Esophagus muscularis mucosa (tissue), 4 donors: ENCODE measurements at regions not wholly inside any gene's neighbourhood (a gene's known extent, or its start where the extent isn't known, plus 50 kb on each side); places are given as distances from the start of the nearest gene placed in this dataset.
A peak's percentile ranks its signal among the peaks of the same experiment; 100 is the strongest.
"Not testable (repeated sequence)": the region's sequence is repeated elsewhere in the genome, so short reads cannot be mapped to it uniquely, and the experiment has no call there.

ENCODE experiments used
- DNase-seq: peaks from one replicate; pipeline ENCODE4 v3.0.0-alpha.2; 2017; ENCODE audit errors: extremely low spot score
- H3K27ac ChIP-seq, 4 donors: fragments of 200-600 bp; sonication (generic); replicated peaks in 1 of 4; 1 replicate in 3 of 4; 2 replicates in 1 of 4; pipeline ENCODE4 v1.5.1; 2016 to 2019; ENCODE audit warnings: mild to moderate bottlenecking in 1 of 4
- H3K27me3 ChIP-seq, 4 donors: fragments of 200-600 bp; sonication (generic); one replicate each; pipeline versions ENCODE4 v1.5.1 to v1.6.0; 2016 to 2019
- H3K36me3 ChIP-seq, 4 donors: fragments of 200-600 bp; sonication (generic); one replicate each; pipeline ENCODE4 v1.5.1; 2016 to 2019
- H3K4me1 ChIP-seq, 4 donors: fragments of 200-600 bp; sonication (generic); one replicate each; pipeline ENCODE4 v1.5.1; 2016 to 2019
- H3K4me3 ChIP-seq, 4 donors: fragments of 200-600 bp; sonication (generic); 1 replicate in 2 of 4; 2 replicates in 2 of 4; pipeline ENCODE4 v1.5.1; 2016 to 2019; ENCODE audit warnings: mild to moderate bottlenecking in 4 of 4, moderate library complexity in 1 of 4
- H3K9me3 ChIP-seq, 4 donors: fragments of 200-600 bp; sonication (generic); 1 replicate in 3 of 4; 2 replicates in 1 of 4; pipeline ENCODE4 v1.5.1; 2016 to 2019
- CTCF ChIP-seq, 3 experiments: fragments of 200-600 bp in 2 of 3; fragments of 450-650 bp in 1 of 3; sonication (generic) in 2 of 3; IDR thresholded peaks; one replicate each; pipeline ENCODE4 v1.5.1; 2017 to 2019; ENCODE audit warnings: antibody characterized with exemption in 3 of 3, mild to moderate bottlenecking in 2 of 3, moderate library complexity in 1 of 3
- EP300 ChIP-seq: sonication (generic); formaldehyde crosslinking; IDR thresholded peaks from one replicate; pipeline ENCODE4 v1.6.1; 2017; ENCODE audit warnings: antibody characterized with exemption
- POLR2AphosphoS5 ChIP-seq, 2 donors: sonication (generic); formaldehyde crosslinking; IDR thresholded peaks; one replicate each; pipeline ENCODE4 v1.6.1; 2017; ENCODE audit warnings: antibody characterized with exemption in 2 of 2
- WGBS: methylation state at CpG from one replicate; pipeline ENCODE4 v1.1.5; 2018; 5-methylcytosine and 5-hydroxymethylcytosine counted together
- intact Hi-C: fragments of 100-400 bp; cut with DNase I; formaldehyde crosslinking; loops from one replicate; pipeline ENCODE4 v1.15.1; 2023

- not testable (repeated sequence) for H3K4me1 ChIP-seq, DNase-seq, H3K27me3 ChIP-seq, H3K9me3 ChIP-seq, H3K27ac ChIP-seq, H3K36me3 ChIP-seq
- intact Hi-C loops: loop anchor here (5.0 kb wide), 1 partner anchor 129 kb away; no protein-coding TSS in a partner anchor
- 3% methylated on average over 7 of the region's 9 CpGs for WGBS
- H3K4me3 ChIP-seq: peak overlapping the region; percentile 20 to 37 (median 30)
- TF ChIP-seq CTCF (IDR thresholded peaks at IDR 0.05) (peak; percentile 37 to 53 (median 50)), POLR2AphosphoS5 (IDR thresholded peaks at IDR 0.05) (peak in 1 of 2 donors; percentile 28)
Observed at GRCh38 chr5:62223312-62223670, 82.7 kb upstream of the KIF2A start.

DNA sequence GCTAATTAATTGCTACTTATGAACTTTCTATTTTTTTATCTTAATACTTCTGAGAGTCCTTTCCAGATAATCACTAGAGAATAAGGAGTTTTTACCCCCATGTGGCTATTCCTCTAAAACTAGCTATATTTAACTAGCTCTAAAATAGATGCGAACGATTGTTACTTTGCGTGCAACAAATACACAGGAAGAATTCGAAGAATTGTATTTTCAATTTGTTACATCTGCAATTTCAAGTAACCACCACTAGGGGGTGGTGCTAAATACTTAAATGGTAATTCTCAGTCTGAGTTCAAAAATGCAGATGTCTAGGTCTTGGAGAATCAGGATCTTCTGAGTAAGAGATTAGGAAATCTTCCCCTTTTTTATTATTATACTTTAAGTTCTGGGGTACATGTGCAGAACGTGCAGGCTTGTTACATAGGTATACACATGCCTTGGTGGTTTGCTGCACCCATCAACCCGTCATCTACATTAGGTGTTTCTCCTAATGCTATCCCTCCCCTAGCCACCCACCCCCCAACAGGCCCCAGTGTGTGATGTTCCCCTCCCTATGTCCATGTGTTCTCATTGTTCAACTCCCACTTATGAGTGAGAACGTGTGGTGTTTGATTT is 80.9 kb upstream of the KIF2A start:
- not testable (repeated sequence) for H3K9me3 ChIP-seq, H3K4me1 ChIP-seq, H3K27me3 ChIP-seq, H3K4me3 ChIP-seq, H3K27ac ChIP-seq, H3K36me3 ChIP-seq, DNase-seq
- intact Hi-C loops: loop anchor here (5.0 kb wide), 1 partner anchor 127 kb away; no protein-coding TSS in a partner anchor
- WGBS: 87% methylated on average over 7 of the region's 7 CpGs
- peak in 2 of 3 experiments; percentile 22 to 32 for TF ChIP-seq CTCF (IDR thresholded peaks at IDR 0.05)

GRCh38 chr5:62230876-62231388 is 75.1 kb upstream of the KIF2A start:
- H3K27ac ChIP-seq, H3K4me3 ChIP-seq, H3K9me3 ChIP-seq, H3K36me3 ChIP-seq, intact Hi-C loops, H3K27me3 ChIP-seq, DNase-seq, H3K4me1 ChIP-seq: not testable (repeated sequence)
- WGBS: 73% methylated on average over 3 of the region's 3 CpGs

DNA sequence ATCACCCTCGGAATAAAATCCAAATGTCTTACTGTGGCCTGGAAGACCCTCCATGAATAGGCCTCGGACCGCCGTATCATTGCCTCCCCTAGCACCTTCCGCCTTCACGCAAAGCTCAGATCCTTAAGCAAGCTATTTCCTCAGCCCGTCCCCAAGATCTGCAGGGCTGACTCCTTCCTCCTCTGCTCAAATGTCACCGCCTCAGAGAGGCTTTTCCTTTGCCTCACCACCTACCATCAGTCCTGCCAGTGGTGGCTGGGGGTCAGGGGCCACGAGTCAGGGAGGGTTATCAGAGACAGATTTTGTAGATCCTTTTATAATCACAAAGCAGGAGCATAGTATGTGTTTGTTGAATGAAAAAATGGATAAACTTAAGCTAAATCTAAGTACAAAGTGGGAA is 74.4 kb upstream of the KIF2A start:
- Histone ChIP-seq H3K4me1 (peaks cover 0 to 16% (median under 1%) of the 10 kb centered on the region in 4 donors), H3K27ac (no peak overlapping the region), H3K4me3 (no peak overlapping the region), H3K36me3 (no peaks in the 10 kb centered on the region), H3K27me3 (no peaks in the 10 kb centered on the region), H3K9me3 (no peaks in the 10 kb centered on the region)
- no peak for TF ChIP-seq EP300
- WGBS: 88% methylated on average over 9 of the region's 9 CpGs
- DNase-seq: no peak
- intact Hi-C loops: no loop called here

DNA sequence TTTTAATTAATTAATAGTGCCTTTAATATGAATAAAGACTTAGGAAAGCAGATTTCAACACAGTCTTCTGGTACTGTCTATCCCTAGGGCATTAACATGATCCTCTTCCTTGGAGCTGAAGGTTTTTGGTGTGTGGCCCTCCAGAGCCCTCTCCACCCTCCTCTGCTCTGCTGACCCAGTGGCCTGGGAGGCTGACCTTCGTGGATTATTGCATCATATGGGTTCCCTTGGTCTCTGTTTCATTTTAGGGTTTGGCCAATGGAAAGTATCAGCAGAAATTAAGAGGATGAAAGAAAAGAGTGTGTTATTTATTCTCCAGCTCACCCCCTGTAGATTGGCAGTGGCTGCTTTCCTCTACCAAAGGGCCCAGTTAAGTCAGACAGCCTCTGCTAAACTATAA is 73.8 kb upstream of the KIF2A start:
- H3K4me1 ChIP-seq: peaks cover 0 to 19% (median 3%) of the 10 kb centered on the region in 4 donors
- H3K9me3 ChIP-seq, H3K27ac ChIP-seq, DNase-seq, H3K4me3 ChIP-seq, H3K27me3 ChIP-seq, intact Hi-C loops, H3K36me3 ChIP-seq: not testable (repeated sequence)
- WGBS: 71% methylated on average over 1 of the region's 1 CpG

DNA sequence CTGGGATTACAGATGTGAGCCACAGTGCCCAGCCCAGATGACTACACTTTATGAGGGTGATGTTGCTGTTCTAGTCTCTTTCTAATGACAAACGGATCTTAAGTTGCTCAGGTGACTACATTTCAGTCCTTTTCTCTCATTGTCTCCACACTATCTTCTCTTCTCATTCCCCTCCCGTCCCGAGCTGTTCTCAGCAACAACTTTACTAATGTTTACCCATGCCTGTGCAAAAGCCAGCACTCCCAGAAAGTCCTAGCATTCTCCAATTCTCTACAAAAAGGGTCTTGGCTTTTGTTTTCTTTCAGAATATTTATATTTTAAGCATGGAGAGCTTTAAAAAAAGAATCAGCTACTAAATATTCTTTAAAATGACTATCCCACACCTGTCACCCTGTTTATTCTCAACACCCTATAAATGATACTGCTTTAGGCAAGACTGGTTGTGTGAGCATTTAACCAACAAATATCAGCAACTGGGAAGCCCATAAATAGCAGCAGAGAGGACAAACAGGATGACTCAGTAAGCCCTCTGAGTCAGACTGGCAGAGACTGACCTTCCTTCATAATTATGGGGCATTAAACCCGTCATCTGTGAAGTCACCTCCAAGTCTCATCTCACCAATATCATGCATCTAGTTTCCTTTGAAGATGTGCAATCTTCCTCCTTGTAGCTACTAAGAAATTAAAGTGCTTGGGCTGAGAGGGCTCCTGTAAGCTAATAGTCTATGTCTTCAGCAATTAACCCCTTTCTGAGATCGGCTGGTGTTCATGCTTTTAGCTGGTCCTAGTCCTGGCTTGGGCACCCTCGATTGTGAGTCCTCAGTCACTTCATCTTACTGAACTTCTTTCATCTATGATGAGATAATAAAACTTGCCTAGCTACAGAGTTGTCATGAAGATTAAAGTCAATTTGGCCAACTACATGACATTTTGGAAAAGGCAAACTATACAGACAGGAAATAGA is 72.6 kb upstream of the KIF2A start:
- H3K27me3 ChIP-seq, H3K4me3 ChIP-seq, intact Hi-C loops, H3K27ac ChIP-seq, H3K36me3 ChIP-seq, H3K9me3 ChIP-seq, DNase-seq: not testable (repeated sequence)
- peaks cover 0 to 21% (median 4%) of the 10 kb centered on the region in 4 donors for H3K4me1 ChIP-seq
- WGBS: 71% methylated on average over 6 of the region's 6 CpGs

- intact Hi-C loops, H3K4me3 ChIP-seq, H3K36me3 ChIP-seq, H3K9me3 ChIP-seq, DNase-seq, H3K27me3 ChIP-seq: not testable (repeated sequence)
- WGBS: 64% methylated on average over 7 of the region's 7 CpGs
- H3K27ac ChIP-seq: peak overlapping the region in 1 of 4 donors; percentile 6
- peaks cover 0 to 21% (median 4%) of the 10 kb centered on the region in 4 donors for H3K4me1 ChIP-seq
Observed at GRCh38 chr5:62236593-62236992, 69.4 kb upstream of the KIF2A start.

GRCh38 chr5:62237944-62238343 is 68.1 kb upstream of the KIF2A start:
- H3K27me3 ChIP-seq: not testable (repeated sequence)

DNA sequence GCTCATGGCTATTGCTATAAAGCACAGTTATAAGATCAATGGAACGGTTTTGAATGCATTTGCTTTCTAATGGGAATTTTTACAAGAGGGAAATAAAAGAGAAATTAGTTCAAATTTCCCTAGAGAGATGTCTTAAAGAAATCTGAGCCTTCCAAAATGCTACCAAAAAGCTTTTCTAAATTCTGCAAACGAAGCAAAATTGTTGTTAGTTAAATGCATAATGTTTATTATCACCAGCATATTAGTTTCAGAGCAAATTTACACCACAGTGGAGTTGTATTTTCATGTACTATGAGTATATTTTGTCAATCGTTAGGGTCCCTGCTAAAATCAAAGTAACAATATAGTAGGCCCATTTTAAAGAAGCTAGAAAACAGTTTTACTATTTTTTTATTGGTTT is 67.4 kb upstream of the KIF2A start:
- H3K4me1 ChIP-seq: peaks cover 0 to 16% (median 4%) of the 10 kb centered on the region in 4 donors
- DNase-seq, H3K4me3 ChIP-seq, H3K36me3 ChIP-seq, H3K9me3 ChIP-seq, H3K27ac ChIP-seq, H3K27me3 ChIP-seq, intact Hi-C loops: not testable (repeated sequence)
- 78% methylated on average over 3 of the region's 3 CpGs for WGBS

More at GRCh38 chr5:62237944-62238343, 68.1 kb upstream of the KIF2A start:
- H3K36me3 ChIP-seq, intact Hi-C loops, DNase-seq, H3K9me3 ChIP-seq, H3K4me3 ChIP-seq, H3K27ac ChIP-seq: not testable (repeated sequence)
- WGBS: 88% methylated on average over 2 of the region's 2 CpGs
- peaks cover 0 to 17% (median 4%) of the 10 kb centered on the region in 4 donors for H3K4me1 ChIP-seq

GRCh38 chr5:62240494-62240893 is 65.5 kb upstream of the KIF2A start:
- H3K27ac ChIP-seq, H3K36me3 ChIP-seq, H3K27me3 ChIP-seq, DNase-seq, H3K4me3 ChIP-seq, intact Hi-C loops, H3K9me3 ChIP-seq: not testable (repeated sequence)
- 97% methylated on average over 3 of the region's 3 CpGs for WGBS
- peaks cover 0 to 13% (median 4%) of the 10 kb centered on the region in 4 donors for H3K4me1 ChIP-seq
